Panc1 (cell line): ENCODE measurements at regions not wholly inside any gene's neighbourhood (a gene's known extent, or its start where the extent isn't known, plus 50 kb on each side); places are given as distances from the start of the nearest gene placed in this dataset.

ENCODE experiments used
- TCF7L2 ChIP-seq: IDR thresholded peaks from 2 replicates; pipeline ENCODE4 v1.6.1; 2011; ENCODE audit warnings: mild to moderate bottlenecking, low read depth, low read length, inconsistent platforms
- TF ChIP-seq, protein P1 (sequence below), 2 experiments: IDR thresholded peaks; 2 replicates each; pipeline ENCODE4 v1.6.1; 2011 to 2012; ENCODE audit warnings: low read depth in 2 of 2, control low read depth in 1 of 2, low read length in 1 of 2, mild to moderate bottlenecking in 1 of 2, moderate library complexity in 1 of 2; ENCODE audit not compliant: insufficient read depth in 1 of 2
- TF ChIP-seq, protein P2 (sequence below): fragments of 450-650 bp; IDR thresholded peaks from 2 replicates; pipeline ENCODE4 v1.5.1; 2017; ENCODE audit warnings: mild to moderate bottlenecking

DNA sequence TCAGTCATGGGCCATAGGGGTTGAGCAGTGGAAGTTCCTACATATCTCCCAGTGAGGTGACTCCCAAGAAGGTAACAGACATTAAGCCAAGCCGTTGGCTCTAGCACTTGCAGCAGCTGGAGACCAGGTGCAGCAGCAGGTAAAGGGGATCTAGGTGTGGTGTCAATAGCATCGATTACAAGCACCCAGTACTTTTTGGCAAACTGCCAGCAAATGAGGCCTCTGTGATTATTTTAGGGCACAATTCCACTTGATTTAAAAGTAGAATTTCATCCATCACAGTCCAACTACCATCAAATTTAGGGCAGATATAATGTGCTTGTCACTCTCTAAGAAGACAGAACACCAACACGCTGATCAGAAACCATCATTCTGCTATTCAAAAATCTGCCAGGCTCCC is 224.1 kb upstream of the EGLN3 start:
- TF ChIP-seq, protein P1, sequence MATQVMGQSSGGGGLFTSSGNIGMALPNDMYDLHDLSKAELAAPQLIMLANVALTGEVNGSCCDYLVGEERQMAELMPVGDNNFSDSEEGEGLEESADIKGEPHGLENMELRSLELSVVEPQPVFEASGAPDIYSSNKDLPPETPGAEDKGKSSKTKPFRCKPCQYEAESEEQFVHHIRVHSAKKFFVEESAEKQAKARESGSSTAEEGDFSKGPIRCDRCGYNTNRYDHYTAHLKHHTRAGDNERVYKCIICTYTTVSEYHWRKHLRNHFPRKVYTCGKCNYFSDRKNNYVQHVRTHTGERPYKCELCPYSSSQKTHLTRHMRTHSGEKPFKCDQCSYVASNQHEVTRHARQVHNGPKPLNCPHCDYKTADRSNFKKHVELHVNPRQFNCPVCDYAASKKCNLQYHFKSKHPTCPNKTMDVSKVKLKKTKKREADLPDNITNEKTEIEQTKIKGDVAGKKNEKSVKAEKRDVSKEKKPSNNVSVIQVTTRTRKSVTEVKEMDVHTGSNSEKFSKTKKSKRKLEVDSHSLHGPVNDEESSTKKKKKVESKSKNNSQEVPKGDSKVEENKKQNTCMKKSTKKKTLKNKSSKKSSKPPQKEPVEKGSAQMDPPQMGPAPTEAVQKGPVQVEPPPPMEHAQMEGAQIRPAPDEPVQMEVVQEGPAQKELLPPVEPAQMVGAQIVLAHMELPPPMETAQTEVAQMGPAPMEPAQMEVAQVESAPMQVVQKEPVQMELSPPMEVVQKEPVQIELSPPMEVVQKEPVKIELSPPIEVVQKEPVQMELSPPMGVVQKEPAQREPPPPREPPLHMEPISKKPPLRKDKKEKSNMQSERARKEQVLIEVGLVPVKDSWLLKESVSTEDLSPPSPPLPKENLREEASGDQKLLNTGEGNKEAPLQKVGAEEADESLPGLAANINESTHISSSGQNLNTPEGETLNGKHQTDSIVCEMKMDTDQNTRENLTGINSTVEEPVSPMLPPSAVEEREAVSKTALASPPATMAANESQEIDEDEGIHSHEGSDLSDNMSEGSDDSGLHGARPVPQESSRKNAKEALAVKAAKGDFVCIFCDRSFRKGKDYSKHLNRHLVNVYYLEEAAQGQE (IDR thresholded peaks at IDR 0.05; ENCODE audit: insufficient read depth in 1 of 2, low read depth in 2 of 2, low read length in 1 of 2) = no peak
- TF ChIP-seq, protein P2, sequence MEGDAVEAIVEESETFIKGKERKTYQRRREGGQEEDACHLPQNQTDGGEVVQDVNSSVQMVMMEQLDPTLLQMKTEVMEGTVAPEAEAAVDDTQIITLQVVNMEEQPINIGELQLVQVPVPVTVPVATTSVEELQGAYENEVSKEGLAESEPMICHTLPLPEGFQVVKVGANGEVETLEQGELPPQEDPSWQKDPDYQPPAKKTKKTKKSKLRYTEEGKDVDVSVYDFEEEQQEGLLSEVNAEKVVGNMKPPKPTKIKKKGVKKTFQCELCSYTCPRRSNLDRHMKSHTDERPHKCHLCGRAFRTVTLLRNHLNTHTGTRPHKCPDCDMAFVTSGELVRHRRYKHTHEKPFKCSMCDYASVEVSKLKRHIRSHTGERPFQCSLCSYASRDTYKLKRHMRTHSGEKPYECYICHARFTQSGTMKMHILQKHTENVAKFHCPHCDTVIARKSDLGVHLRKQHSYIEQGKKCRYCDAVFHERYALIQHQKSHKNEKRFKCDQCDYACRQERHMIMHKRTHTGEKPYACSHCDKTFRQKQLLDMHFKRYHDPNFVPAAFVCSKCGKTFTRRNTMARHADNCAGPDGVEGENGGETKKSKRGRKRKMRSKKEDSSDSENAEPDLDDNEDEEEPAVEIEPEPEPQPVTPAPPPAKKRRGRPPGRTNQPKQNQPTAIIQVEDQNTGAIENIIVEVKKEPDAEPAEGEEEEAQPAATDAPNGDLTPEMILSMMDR = no peak
- no peak for TF ChIP-seq TCF7L2
